ENCODE measurements at regions not wholly inside any gene's neighbourhood (a gene's known extent, or its start where the extent isn't known, plus 50 kb on each side); places are given as distances from the start of the nearest gene placed in this dataset.

DNA sequence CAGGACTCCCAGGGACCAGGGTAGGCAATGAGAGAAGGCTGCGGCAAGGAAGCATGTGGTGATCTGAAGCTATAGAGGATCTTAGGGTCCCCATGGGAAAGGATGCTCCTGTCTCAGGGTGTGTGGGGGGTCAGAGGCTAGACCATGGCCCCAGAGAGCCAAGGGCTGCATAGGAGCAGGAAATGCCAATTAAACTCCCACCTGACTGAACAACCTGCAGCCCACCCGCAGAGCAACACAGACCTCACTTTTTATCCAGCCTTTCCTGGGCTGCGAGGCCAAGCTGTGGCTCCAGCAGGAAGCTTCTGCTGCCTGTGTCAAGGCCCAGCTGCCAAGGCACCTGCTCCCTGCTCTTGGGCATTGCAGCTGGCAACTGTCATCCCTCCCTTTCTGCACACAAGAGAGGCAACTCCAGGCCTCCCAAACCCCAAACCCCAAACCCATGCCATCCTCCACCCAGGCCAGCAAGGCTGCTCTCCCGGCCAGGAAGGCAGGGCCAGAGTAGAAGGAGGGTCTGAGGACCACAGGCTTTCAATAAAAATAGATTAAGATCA lies 290.1 kb downstream of the FOXO1 start:
- TF ChIP-seq, protein P1, sequence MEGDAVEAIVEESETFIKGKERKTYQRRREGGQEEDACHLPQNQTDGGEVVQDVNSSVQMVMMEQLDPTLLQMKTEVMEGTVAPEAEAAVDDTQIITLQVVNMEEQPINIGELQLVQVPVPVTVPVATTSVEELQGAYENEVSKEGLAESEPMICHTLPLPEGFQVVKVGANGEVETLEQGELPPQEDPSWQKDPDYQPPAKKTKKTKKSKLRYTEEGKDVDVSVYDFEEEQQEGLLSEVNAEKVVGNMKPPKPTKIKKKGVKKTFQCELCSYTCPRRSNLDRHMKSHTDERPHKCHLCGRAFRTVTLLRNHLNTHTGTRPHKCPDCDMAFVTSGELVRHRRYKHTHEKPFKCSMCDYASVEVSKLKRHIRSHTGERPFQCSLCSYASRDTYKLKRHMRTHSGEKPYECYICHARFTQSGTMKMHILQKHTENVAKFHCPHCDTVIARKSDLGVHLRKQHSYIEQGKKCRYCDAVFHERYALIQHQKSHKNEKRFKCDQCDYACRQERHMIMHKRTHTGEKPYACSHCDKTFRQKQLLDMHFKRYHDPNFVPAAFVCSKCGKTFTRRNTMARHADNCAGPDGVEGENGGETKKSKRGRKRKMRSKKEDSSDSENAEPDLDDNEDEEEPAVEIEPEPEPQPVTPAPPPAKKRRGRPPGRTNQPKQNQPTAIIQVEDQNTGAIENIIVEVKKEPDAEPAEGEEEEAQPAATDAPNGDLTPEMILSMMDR (IDR thresholded peaks at IDR 0.05; ENCODE audit: insufficient read depth, low read length, severe bottlenecking) = no peak
- no peak for DNase-seq (ENCODE audit: low read depth)
- no peak for FAIRE-seq
- no peak overlapping the region for H3K4me3 ChIP-seq (ENCODE audit: low read depth, low read length)
- no peaks in the 10 kb centered on the region for H3K36me3 ChIP-seq (ENCODE audit: control insufficient read depth, insufficient read depth, low read length)
- peaks cover 2% of the 10 kb centered on the region for H3K27me3 ChIP-seq (ENCODE audit: control insufficient read depth, insufficient read depth, low read length)

DNA sequence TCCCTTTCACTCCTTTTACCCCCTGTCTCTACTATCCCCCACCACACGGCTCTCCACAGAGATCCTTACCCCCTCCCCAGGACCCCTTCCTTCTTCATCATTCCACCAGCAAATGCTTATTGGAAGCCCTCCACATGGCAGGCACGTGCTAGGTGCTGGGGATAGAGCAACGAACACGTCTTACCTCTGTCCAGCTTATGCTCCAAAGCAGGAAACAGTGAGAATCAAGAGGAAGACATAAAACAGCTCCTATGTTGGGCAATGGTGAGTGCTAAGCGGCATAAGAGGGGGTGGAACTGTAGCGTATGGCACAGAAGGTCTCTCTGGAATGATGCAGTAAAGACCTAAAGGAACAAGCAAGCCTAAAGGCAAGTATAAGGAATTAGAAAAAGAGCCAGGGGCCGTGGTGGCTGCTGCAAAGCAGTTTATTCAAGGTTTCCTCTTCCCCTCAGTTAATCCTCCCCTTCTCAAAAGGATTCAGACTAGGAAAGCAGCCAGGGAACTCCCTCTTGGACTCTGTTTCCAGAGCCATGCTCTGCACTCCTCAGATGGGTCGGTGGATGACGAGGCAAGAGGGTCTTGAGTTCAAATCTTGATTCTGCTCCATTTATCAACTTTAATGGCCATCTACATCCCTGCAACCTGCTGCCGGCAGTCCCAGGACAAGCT lies 289.4 kb downstream of the FOXO1 start:
- TF ChIP-seq, protein P1 (IDR thresholded peaks at IDR 0.05; ENCODE audit: insufficient read depth, low read length, severe bottlenecking) = no peak
- no peaks in the 10 kb centered on the region for H3K36me3 ChIP-seq (ENCODE audit: control insufficient read depth, insufficient read depth, low read length)
- no peak overlapping the region for H3K4me3 ChIP-seq (ENCODE audit: low read depth, low read length)
- no peak for DNase-seq (ENCODE audit: low read depth)
- no peak for FAIRE-seq
- peaks cover 2% of the 10 kb centered on the region for H3K27me3 ChIP-seq (ENCODE audit: control insufficient read depth, insufficient read depth, low read length)

DNA sequence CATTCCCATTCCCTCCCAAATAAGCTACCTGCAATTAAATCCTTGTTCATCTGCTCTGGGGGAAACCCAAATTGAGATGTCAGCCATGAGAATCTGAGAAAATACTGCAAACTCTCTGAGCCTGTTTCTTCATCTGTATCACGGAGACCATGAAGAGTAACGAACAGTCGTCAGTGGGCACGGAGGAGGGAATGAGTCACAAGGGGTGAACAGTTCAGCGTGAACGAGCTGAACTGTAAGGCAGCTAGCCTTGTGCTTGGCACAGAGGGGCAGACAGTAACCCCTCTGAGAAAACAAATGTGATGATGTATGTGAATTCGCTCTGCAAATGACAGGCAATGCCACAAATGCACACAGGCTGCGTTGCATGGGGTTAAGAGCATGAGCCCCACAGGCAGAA lies 288.7 kb downstream of the FOXO1 start:
- H3K27me3 ChIP-seq (ENCODE audit: control insufficient read depth, insufficient read depth, low read length) = peaks cover 2% of the 10 kb centered on the region
- TF ChIP-seq, protein P1 (IDR thresholded peaks at IDR 0.05; ENCODE audit: insufficient read depth, low read length, severe bottlenecking) = no peak
- DNase-seq (ENCODE audit: low read depth) (no peak), FAIRE-seq (no peak)
- no peaks in the 10 kb centered on the region for H3K36me3 ChIP-seq (ENCODE audit: control insufficient read depth, insufficient read depth, low read length)
- no peak overlapping the region for H3K4me3 ChIP-seq (ENCODE audit: low read depth, low read length)

DNA sequence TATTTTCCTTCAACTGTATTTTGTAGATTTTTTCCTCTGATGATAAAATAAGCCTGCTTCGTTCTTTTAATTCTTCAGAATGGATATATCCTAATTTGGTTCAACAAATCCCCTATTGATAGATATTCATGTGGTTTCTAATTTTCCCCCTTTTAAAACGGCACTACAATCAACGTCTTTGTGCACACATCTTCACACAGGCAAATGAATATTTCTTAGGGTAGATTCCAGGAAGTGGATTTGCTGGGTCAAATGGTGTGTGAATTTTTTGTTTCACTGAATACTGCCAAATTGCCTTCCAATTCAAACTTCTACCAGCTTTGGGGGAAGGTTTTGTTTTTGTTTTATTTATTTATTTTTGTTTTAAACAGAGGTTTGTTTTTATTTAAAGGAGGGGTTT lies 287.2 kb downstream of the FOXO1 start:
- FAIRE-seq (no peak), DNase-seq (ENCODE audit: low read depth) (no peak)
- Histone ChIP-seq H3K36me3 (ENCODE audit: control insufficient read depth, insufficient read depth, low read length) (no peaks in the 10 kb centered on the region), H3K27me3 (ENCODE audit: control insufficient read depth, insufficient read depth, low read length) (peaks cover 2% of the 10 kb centered on the region), H3K4me3 (ENCODE audit: low read depth, low read length) (no peak overlapping the region)
- TF ChIP-seq, protein P1 (IDR thresholded peaks at IDR 0.05; ENCODE audit: insufficient read depth, low read length, severe bottlenecking) = no peak

DNA sequence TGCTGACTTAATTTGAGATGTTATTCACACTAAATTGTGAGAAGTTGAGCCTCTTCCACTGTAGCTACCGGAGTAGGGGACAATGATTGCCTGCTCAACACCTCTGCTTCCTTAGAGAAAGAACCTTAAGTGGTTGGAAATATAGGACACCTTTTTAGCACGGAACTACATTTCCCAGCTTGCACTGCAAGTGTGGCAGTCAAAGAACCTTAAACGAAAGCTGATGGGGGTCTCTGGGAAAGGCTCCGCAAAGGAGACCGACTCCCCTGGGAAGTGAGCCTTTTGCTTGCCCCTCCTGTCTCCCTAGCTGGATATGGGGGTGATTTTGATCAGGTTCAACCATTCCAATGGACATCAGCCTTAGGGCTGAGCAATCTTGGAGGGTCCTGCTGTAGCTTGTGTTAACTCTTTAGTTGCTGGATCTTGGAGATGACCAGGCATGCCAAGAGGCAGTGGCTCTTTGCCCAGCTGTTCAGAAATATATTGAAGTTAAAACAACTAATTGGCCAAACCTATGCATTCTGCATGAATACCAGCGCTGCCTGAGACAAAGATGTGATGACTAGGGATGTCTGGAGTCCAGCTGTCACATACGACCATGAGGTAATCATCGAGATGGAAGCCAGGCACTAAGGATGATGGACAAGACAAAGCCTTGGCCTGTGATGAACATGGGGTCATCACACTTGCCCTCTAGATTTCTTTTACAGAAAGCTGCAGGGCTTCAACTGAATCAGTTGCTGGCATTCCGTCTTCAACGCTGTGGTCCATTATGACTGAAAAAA lies 286.5 kb downstream of the FOXO1 start:
- TF ChIP-seq, protein P1 (IDR thresholded peaks at IDR 0.05; ENCODE audit: insufficient read depth, low read length, severe bottlenecking) = no peak
- no peaks in the 10 kb centered on the region for H3K36me3 ChIP-seq (ENCODE audit: control insufficient read depth, insufficient read depth, low read length)
- peaks cover 2% of the 10 kb centered on the region for H3K27me3 ChIP-seq (ENCODE audit: control insufficient read depth, insufficient read depth, low read length)
- DNase-seq (ENCODE audit: low read depth) = no peak
- FAIRE-seq = no peak
- no peak overlapping the region for H3K4me3 ChIP-seq (ENCODE audit: low read depth, low read length)

Data from bronchial epithelial cell (primary cell).